CD14-positive monocyte (primary cell): ENCODE measurements at regions not wholly inside any gene's neighbourhood (a gene's known extent, or its start where the extent isn't known, plus 50 kb on each side); places are given as distances from the start of the nearest gene placed in this dataset.

Source experiments
- DNase-seq, 3 donors: peaks; one replicate each; pipeline ENCODE4 v3.0.0-alpha.2; 2011 to 2022
- H2AFZ ChIP-seq: 2 replicates; pipeline ENCODE4 v1.6.0; 2012; ENCODE audit warnings: mild to moderate bottlenecking, low read depth, low read length, inconsistent platforms; ENCODE audit not compliant: insufficient read depth, poor library complexity, severe bottlenecking
- H3K27ac ChIP-seq, 2 donors: 1 replicate in 1 of 2; 2 replicates in 1 of 2; pipeline ENCODE4 v1.5.1; 2012 to 2013; ENCODE audit warnings: low read length in 2 of 2, control low read depth in 1 of 2, inconsistent platforms in 1 of 2, low read depth in 1 of 2, mild to moderate bottlenecking in 1 of 2
- H3K27me3 ChIP-seq, 2 donors: one replicate each; pipeline versions ENCODE4 v1.6.0 to v1.6.1; 2011 to 2013; ENCODE audit warnings: low read length in 2 of 2; ENCODE audit not compliant: control insufficient read depth in 2 of 2, insufficient read depth in 2 of 2
- H3K36me3 ChIP-seq, 2 donors: replicated peaks in 1 of 2; 1 replicate in 1 of 2; 2 replicates in 1 of 2; pipeline versions ENCODE4 v1.5.1 to v1.6.1; 2012 to 2013; ENCODE audit warnings: low read length in 2 of 2, control low read depth in 1 of 2, inconsistent platforms in 1 of 2, mild to moderate bottlenecking in 1 of 2; ENCODE audit not compliant: insufficient read depth in 2 of 2, control insufficient read depth in 1 of 2
- H3K4me1 ChIP-seq, 2 donors: 1 replicate in 1 of 2; 2 replicates in 1 of 2; pipeline versions ENCODE4 v1.5.1 to v1.6.1; 2012 to 2013; ENCODE audit warnings: low read length in 2 of 2, control low read depth in 1 of 2, inconsistent platforms in 1 of 2, mild to moderate bottlenecking in 1 of 2, moderate library complexity in 1 of 2; ENCODE audit not compliant: insufficient read depth in 2 of 2, control insufficient read depth in 1 of 2
- H3K4me2 ChIP-seq: replicated peaks from 2 replicates; pipeline ENCODE3; 2012; ENCODE audit warnings: low read length, moderate library complexity, mild to moderate bottlenecking; ENCODE audit not compliant: poor library complexity, severe bottlenecking; ENCODE audit errors: extremely low read depth
- H3K4me3 ChIP-seq, 3 experiments: fragments of 200-600 bp in 1 of 3; sonication (generic) in 1 of 3; replicated peaks in 1 of 3; 1 replicate in 2 of 3; 2 replicates in 1 of 3; pipeline ENCODE4 v1.5.1; 2011 to 2013; ENCODE audit warnings: low read length in 3 of 3, mild to moderate bottlenecking in 3 of 3, control low read depth in 2 of 3, low read depth in 2 of 3, inconsistent platforms in 1 of 3, moderate library complexity in 1 of 3
- H3K79me2 ChIP-seq: 2 replicates; pipeline ENCODE4 v1.6.0; 2012; ENCODE audit warnings: mild to moderate bottlenecking, control low read depth, inconsistent platforms, low read length, moderate library complexity; ENCODE audit not compliant: insufficient read depth
- H3K9ac ChIP-seq: 2 replicates; pipeline ENCODE4 v1.6.0; 2017; ENCODE audit warnings: low read length, mild to moderate bottlenecking; ENCODE audit not compliant: insufficient read depth, poor library complexity, severe bottlenecking
- H3K9me3 ChIP-seq, 2 donors: replicated peaks in 1 of 2; 1 replicate in 1 of 2; 2 replicates in 1 of 2; pipeline versions ENCODE4 v1.5.1 to v1.6.1; 2012 to 2013; ENCODE audit warnings: low read length in 2 of 2, control low read depth in 1 of 2; ENCODE audit not compliant: control insufficient read depth in 1 of 2, insufficient read depth in 1 of 2
- H4K20me1 ChIP-seq: 2 replicates; pipeline ENCODE4 v1.6.0; 2012; ENCODE audit warnings: mild to moderate bottlenecking, low read length, control low read depth, moderate library complexity; ENCODE audit not compliant: insufficient read depth
- H3K27ac Mint-ChIP-seq, 7 donors: one replicate each; pipeline ENCODE4 v1.8.0; 2020; ENCODE audit warnings: mild to moderate bottlenecking in 7 of 7, mixed read lengths in 7 of 7, moderate library complexity in 6 of 7, inconsistent platforms in 2 of 7
- H3K27me3 Mint-ChIP-seq, 3 donors: one replicate each; pipeline ENCODE4 v1.8.0; 2021 to 2022; ENCODE audit warnings: low read depth in 3 of 3, mild to moderate bottlenecking in 3 of 3, mixed read lengths in 3 of 3, moderate library complexity in 3 of 3, inconsistent platforms in 1 of 3
- H3K36me3 Mint-ChIP-seq, 2 donors: one replicate each; pipeline ENCODE4 v1.8.0; 2020; ENCODE audit warnings: mixed read lengths in 2 of 2, inconsistent platforms in 1 of 2, mild to moderate bottlenecking in 1 of 2
- H3K4me1 Mint-ChIP-seq: one replicate; pipeline ENCODE4 v1.8.0; 2020; ENCODE audit warnings: mild to moderate bottlenecking, mixed read lengths
- H3K4me3 Mint-ChIP-seq, 2 donors: one replicate each; pipeline ENCODE4 v1.8.0; 2020; ENCODE audit warnings: mild to moderate bottlenecking in 2 of 2, mixed read lengths in 2 of 2, moderate library complexity in 1 of 2
- H3K9me3 Mint-ChIP-seq, 7 donors: one replicate each; pipeline ENCODE4 v1.8.0; 2020 to 2022; ENCODE audit warnings: mixed read lengths in 7 of 7, mild to moderate bottlenecking in 6 of 7, moderate library complexity in 6 of 7, inconsistent platforms in 2 of 7
- WGBS: methylation state at CpG from one replicate; pipeline ENCODE4 v1.1.5; 2013; ENCODE audit warnings: missing lambda C conversion rate; ENCODE audit not compliant: insufficient coverage; 5-methylcytosine and 5-hydroxymethylcytosine counted together
- intact Hi-C, 2 donors: fragments of 100-400 bp; cut with micrococcal nuclease; formaldehyde crosslinking; loops; one replicate each; pipeline versions ENCODE4 v1.15.0 to v1.15.1; 2023
- TF ChIP-seq, protein P1 (sequence below): fragments of 200-600 bp; IDR thresholded peaks from one replicate; pipeline ENCODE4 v1.8.0; 2022; ENCODE audit warnings: antibody characterized with exemption, mild to moderate bottlenecking

DNA sequence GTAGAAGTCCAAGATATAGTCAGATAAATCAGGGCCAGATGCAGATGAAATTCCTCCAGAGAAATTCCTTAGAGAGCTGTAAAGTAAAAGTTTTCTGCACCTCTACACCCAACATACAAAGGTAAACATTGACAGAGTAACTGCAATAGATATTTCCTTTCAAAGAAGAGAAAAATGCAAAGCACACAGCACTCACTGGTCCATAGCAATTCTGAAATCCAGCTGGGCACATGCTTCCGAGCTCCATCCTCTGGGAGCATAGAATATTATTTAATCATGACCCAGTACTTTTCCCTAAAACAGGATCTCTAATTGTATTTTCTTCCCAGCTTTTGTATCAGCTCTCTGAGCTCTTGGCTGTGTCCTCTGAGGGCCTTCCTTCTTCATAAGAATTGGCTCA lies 239.5 kb upstream of the IRX3 start:
- no peaks in the 10 kb centered on the region for H3K27me3 ChIP-seq
- TF ChIP-seq, protein P1, sequence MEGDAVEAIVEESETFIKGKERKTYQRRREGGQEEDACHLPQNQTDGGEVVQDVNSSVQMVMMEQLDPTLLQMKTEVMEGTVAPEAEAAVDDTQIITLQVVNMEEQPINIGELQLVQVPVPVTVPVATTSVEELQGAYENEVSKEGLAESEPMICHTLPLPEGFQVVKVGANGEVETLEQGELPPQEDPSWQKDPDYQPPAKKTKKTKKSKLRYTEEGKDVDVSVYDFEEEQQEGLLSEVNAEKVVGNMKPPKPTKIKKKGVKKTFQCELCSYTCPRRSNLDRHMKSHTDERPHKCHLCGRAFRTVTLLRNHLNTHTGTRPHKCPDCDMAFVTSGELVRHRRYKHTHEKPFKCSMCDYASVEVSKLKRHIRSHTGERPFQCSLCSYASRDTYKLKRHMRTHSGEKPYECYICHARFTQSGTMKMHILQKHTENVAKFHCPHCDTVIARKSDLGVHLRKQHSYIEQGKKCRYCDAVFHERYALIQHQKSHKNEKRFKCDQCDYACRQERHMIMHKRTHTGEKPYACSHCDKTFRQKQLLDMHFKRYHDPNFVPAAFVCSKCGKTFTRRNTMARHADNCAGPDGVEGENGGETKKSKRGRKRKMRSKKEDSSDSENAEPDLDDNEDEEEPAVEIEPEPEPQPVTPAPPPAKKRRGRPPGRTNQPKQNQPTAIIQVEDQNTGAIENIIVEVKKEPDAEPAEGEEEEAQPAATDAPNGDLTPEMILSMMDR: no peak
- no peak overlapping the region for H3K9ac ChIP-seq
- H3K4me3 ChIP-seq: no peak overlapping the region
- no peak overlapping the region for H2AFZ ChIP-seq
- no peaks in the 10 kb centered on the region for H3K4me1 ChIP-seq
- intact Hi-C loops: no loop called here
- H3K79me2 ChIP-seq: no peaks in the 10 kb centered on the region
- Mint-ChIP-seq H3K4me3 (no peak overlapping the region), H3K36me3 (no peaks in the 10 kb centered on the region), H3K27me3 (peaks cover 1 to 4% (median 2%) of the 10 kb centered on the region in 3 donors), H3K9me3 (peaks cover 2 to 16% (median 10%) of the 10 kb centered on the region in 7 donors), H3K27ac (no peak overlapping the region), H3K4me1 (no peaks in the 10 kb centered on the region)
- H4K20me1 ChIP-seq: no peaks in the 10 kb centered on the region
- H3K4me2 ChIP-seq: no peak overlapping the region
- 80% methylated on average over 1 of the region's 1 CpG for WGBS
- no peaks in the 10 kb centered on the region for H3K36me3 ChIP-seq
- H3K27ac ChIP-seq: no peak overlapping the region
- no peak for DNase-seq
- H3K9me3 ChIP-seq: peaks cover 5% of the 10 kb centered on the region in 2 donors

DNA sequence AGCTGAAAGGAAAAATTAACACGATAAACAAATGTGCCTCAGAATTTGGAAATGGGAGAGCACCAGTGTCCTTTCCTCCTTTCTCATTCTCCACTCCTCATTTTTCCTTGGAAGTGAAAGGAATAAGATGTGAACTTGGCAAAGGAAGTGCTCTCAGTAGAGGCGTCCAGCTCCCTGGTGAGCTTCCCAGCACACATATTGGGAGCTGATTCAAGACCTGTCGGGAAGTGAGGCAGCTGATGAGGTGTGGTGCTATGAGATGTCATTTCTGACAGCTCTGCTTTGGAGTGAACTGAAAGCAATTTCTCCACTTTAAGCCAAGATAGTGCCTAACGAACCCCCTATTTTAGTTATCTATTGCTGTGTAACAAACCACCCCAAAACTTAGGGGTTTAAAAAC lies 238.5 kb upstream of the IRX3 start:
- Histone ChIP-seq H3K4me2 (no peak overlapping the region), H3K27me3 (no peaks in the 10 kb centered on the region), H3K36me3 (no peaks in the 10 kb centered on the region), H2AFZ (no peak overlapping the region), H3K27ac (no peak overlapping the region), H3K79me2 (no peaks in the 10 kb centered on the region), H3K4me3 (no peak overlapping the region), H3K9ac (no peak overlapping the region), H3K4me1 (no peaks in the 10 kb centered on the region), H4K20me1 (no peaks in the 10 kb centered on the region), H3K9me3 (peaks cover 5% of the 10 kb centered on the region in 2 donors)
- H3K9me3 Mint-ChIP-seq: peaks cover 2 to 14% (median 10%) of the 10 kb centered on the region in 7 donors
- H3K27ac Mint-ChIP-seq: no peak overlapping the region
- H3K27me3 Mint-ChIP-seq: peaks cover 1 to 4% (median 2%) of the 10 kb centered on the region in 3 donors
- no peak overlapping the region for H3K4me3 Mint-ChIP-seq
- H3K36me3 Mint-ChIP-seq: no peaks in the 10 kb centered on the region
- DNase-seq: no peak
- 83% methylated on average over 1 of the region's 4 CpGs for WGBS
- no peaks in the 10 kb centered on the region for H3K4me1 Mint-ChIP-seq
- TF ChIP-seq, protein P1: no peak
- intact Hi-C loops: no loop called here
